HEK293 (cell line): ENCODE measurements at regions not wholly inside any gene's neighbourhood (a gene's known extent, or its start where the extent isn't known, plus 50 kb on each side); places are given as distances from the start of the nearest gene placed in this dataset.

ENCODE experiments used
- CTCF ChIA-PET: fragments of 350-600 bp; formaldehyde crosslinking; extraction: SDS; loops from one replicate; lab custom pipeline; 2021; ENCODE audit warnings: antibody characterized with exemption; lab: Yijun Ruan, JAX
- POLR2A ChIA-PET: fragments of 300-600 bp; formaldehyde crosslinking; extraction: SDS; loops from one replicate; lab custom pipeline; 2020; ENCODE audit warnings: antibody characterized with exemption, inconsistent platforms; lab: Yijun Ruan, JAX
- H3K27ac ChIP-seq: fragments of 200-500 bp; sonication (Bioruptor generic); 2 replicates; pipeline ENCODE4 v1.5.1; 2014; ENCODE audit warnings: low read depth, low read length, control low read depth, inconsistent platforms; ENCODE audit errors: extremely low read depth
- H3K36me3 ChIP-seq, 2 experiments: fragments of 200-500 bp in 1 of 2; sonication (Bioruptor generic) in 1 of 2; 1 replicate in 1 of 2; 2 replicates in 1 of 2; pipeline ENCODE4 v1.5.1; 2014 to 2017; ENCODE audit warnings: inconsistent platforms in 2 of 2, low read length in 2 of 2; ENCODE audit not compliant: control insufficient read depth in 2 of 2, insufficient read depth in 1 of 2
- H3K4me1 ChIP-seq: fragments of 200-500 bp; sonication (Bioruptor generic); 2 replicates; pipeline ENCODE4 v1.5.1; 2014; ENCODE audit warnings: mild to moderate bottlenecking, low read length, inconsistent platforms; ENCODE audit not compliant: control insufficient read depth, insufficient read depth
- H3K4me3 ChIP-seq: 2 replicates; pipeline ENCODE4 v1.5.1; 2011; ENCODE audit warnings: low read depth, mild to moderate bottlenecking, control low read depth, low read length, moderate library complexity
- H3K9me3 ChIP-seq: fragments of 200-500 bp; sonication (Bioruptor generic); 2 replicates; pipeline ENCODE4 v1.5.1; 2014; ENCODE audit warnings: low read depth, low read length, inconsistent platforms; ENCODE audit not compliant: control insufficient read depth, insufficient read depth
- ELK4 ChIP-seq: IDR thresholded peaks from 2 replicates; pipeline ENCODE4 v1.6.1; 2011; ENCODE audit warnings: mild to moderate bottlenecking, low read depth, low read length, borderline replicate concordance
- KLF16 ChIP-seq: fragments of 450-650 bp; formaldehyde crosslinking; IDR thresholded peaks from 2 replicates; pipeline ENCODE4 v1.5.1; 2017; ENCODE audit warnings: missing biosample characterization, missing genetic modification characterization
- KLF7 ChIP-seq: fragments of 450-650 bp; formaldehyde crosslinking; IDR thresholded peaks from 2 replicates; pipeline ENCODE4 v1.5.1; 2016; ENCODE audit warnings: missing biosample characterization, missing genetic modification characterization, borderline replicate concordance
- MYNN ChIP-seq: fragments of 450-650 bp; formaldehyde crosslinking; IDR thresholded peaks from 2 replicates; pipeline ENCODE4 v1.5.1; 2016; ENCODE audit warnings: missing biosample characterization, missing genetic modification characterization, borderline replicate concordance
- OSR2 ChIP-seq: fragments of 450-650 bp; formaldehyde crosslinking; IDR thresholded peaks from 2 replicates; pipeline ENCODE4 v1.5.1; 2016; ENCODE audit warnings: missing biosample characterization, missing genetic modification characterization
- SETDB1 ChIP-seq: IDR thresholded peaks from one replicate; pipeline ENCODE4 v1.6.1; 2017; ENCODE audit warnings: mild to moderate bottlenecking, low read length, moderate library complexity, mixed read lengths; ENCODE audit not compliant: insufficient read length
- ZBTB1 ChIP-seq: fragments of 450-650 bp; formaldehyde crosslinking; IDR thresholded peaks from 2 replicates; pipeline ENCODE4 v1.5.1; 2016; ENCODE audit warnings: missing biosample characterization, missing genetic modification characterization
- ZNF146 ChIP-seq: fragments of 450-650 bp; formaldehyde crosslinking; IDR thresholded peaks from 2 replicates; pipeline ENCODE4 v1.5.1; 2016; ENCODE audit warnings: missing biosample characterization, missing genetic modification characterization
- ZNF155 ChIP-seq: fragments of 450-650 bp; formaldehyde crosslinking; IDR thresholded peaks from 2 replicates; pipeline ENCODE4 v1.5.1; 2016; ENCODE audit warnings: missing biosample characterization, missing genetic modification characterization
- ZNF354C ChIP-seq: fragments of 450-650 bp; formaldehyde crosslinking; IDR thresholded peaks from 2 replicates; pipeline ENCODE4 v1.5.1; 2016; ENCODE audit warnings: missing biosample characterization, missing genetic modification characterization, low read depth, borderline replicate concordance
- ZNF37A ChIP-seq: fragments of 450-650 bp; IDR thresholded peaks from 2 replicates; pipeline ENCODE4 v1.5.1; 2018; ENCODE audit warnings: missing biosample characterization, missing genetic modification characterization
- ZNF530 ChIP-seq: fragments of 450-650 bp; formaldehyde crosslinking; IDR thresholded peaks from 2 replicates; pipeline ENCODE4 v1.5.1; 2016; ENCODE audit warnings: low read depth, missing biosample characterization, missing genetic modification characterization
- ZNF555 ChIP-seq: fragments of 450-650 bp; formaldehyde crosslinking; conservative IDR thresholded peaks from 2 replicates; pipeline ENCODE4 v1.5.1; 2017; ENCODE audit warnings: missing biosample characterization, mild to moderate bottlenecking, missing genetic modification characterization, inconsistent platforms
- ZNF571 ChIP-seq: fragments of 450-650 bp; formaldehyde crosslinking; IDR thresholded peaks from 2 replicates; pipeline ENCODE4 v1.5.0; 2017; ENCODE audit warnings: missing biosample characterization, missing genetic modification characterization
- ZNF580 ChIP-seq: fragments of 450-650 bp; formaldehyde crosslinking; IDR thresholded peaks from 2 replicates; pipeline ENCODE4 v1.5.1; 2016; ENCODE audit warnings: missing biosample characterization, missing genetic modification characterization
- ZNF600 ChIP-seq: fragments of 450-650 bp; formaldehyde crosslinking; IDR thresholded peaks from 2 replicates; pipeline ENCODE4 v1.5.1; 2016; ENCODE audit warnings: missing biosample characterization, missing genetic modification characterization
- ZNF660 ChIP-seq: fragments of 450-650 bp; IDR thresholded peaks from 2 replicates; pipeline ENCODE4 v1.5.1; 2018; ENCODE audit warnings: missing biosample characterization, mild to moderate bottlenecking, missing genetic modification characterization
- ZNF664 ChIP-seq: fragments of 450-650 bp; formaldehyde crosslinking; IDR thresholded peaks from 2 replicates; pipeline ENCODE4 v1.5.1; 2016; ENCODE audit warnings: missing biosample characterization, missing genetic modification characterization
- ZNF707 ChIP-seq: fragments of 450-650 bp; formaldehyde crosslinking; IDR thresholded peaks from 2 replicates; pipeline ENCODE4 v1.5.1; 2016; ENCODE audit warnings: missing biosample characterization, missing genetic modification characterization
- ZNF785 ChIP-seq: fragments of 450-650 bp; formaldehyde crosslinking; IDR thresholded peaks from 2 replicates; pipeline ENCODE4 v1.5.1; 2016; ENCODE audit warnings: missing biosample characterization, missing genetic modification characterization
- ZNF791 ChIP-seq: fragments of 450-650 bp; formaldehyde crosslinking; IDR thresholded peaks from 2 replicates; pipeline ENCODE4 v1.5.1; 2016; ENCODE audit warnings: missing biosample characterization, missing genetic modification characterization
- ZSCAN16 ChIP-seq: fragments of 450-650 bp; formaldehyde crosslinking; IDR thresholded peaks from 2 replicates; pipeline ENCODE4 v1.5.1; 2016; ENCODE audit warnings: missing biosample characterization, missing genetic modification characterization
- ZSCAN23 ChIP-seq: fragments of 450-650 bp; formaldehyde crosslinking; IDR thresholded peaks from 2 replicates; pipeline ENCODE4 v1.5.1; 2016; ENCODE audit warnings: missing biosample characterization, missing genetic modification characterization
- TF ChIP-seq, protein P1 (sequence below): fragments of 450-650 bp; formaldehyde crosslinking; IDR thresholded peaks from 2 replicates; pipeline ENCODE4 v1.5.1; 2016; ENCODE audit warnings: missing biosample characterization, missing genetic modification characterization
- TF ChIP-seq, protein P2 (sequence below): fragments of 450-650 bp; IDR thresholded peaks from 2 replicates; pipeline ENCODE4 v1.5.1; 2018; ENCODE audit warnings: missing biosample characterization, mild to moderate bottlenecking, missing genetic modification characterization
- TF ChIP-seq, protein P3 (sequence below): fragments of 450-650 bp; formaldehyde crosslinking; IDR thresholded peaks from 2 replicates; pipeline ENCODE4 v1.5.1; 2016; ENCODE audit warnings: missing biosample characterization, missing genetic modification characterization

DNA sequence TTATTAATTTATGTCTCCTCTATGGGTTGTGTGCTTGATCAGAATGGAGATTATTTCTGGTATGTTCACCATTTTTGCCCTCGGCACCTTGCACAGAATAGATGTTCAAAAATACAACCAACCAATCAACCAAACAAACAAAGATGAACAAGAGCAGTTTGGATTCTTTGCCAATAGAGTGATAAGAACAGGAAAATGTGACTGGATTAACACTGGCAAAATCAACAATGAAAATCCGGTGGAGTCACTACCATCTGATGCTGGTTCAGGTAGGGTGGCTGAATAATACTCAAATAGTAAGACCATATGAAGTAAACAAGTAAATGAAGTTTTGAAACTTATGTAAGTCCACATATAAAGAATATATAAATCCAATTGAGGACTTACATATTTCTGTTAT is 685.0 kb upstream of the EPHA5 start (continued):
- TF ChIP-seq, protein P1, sequence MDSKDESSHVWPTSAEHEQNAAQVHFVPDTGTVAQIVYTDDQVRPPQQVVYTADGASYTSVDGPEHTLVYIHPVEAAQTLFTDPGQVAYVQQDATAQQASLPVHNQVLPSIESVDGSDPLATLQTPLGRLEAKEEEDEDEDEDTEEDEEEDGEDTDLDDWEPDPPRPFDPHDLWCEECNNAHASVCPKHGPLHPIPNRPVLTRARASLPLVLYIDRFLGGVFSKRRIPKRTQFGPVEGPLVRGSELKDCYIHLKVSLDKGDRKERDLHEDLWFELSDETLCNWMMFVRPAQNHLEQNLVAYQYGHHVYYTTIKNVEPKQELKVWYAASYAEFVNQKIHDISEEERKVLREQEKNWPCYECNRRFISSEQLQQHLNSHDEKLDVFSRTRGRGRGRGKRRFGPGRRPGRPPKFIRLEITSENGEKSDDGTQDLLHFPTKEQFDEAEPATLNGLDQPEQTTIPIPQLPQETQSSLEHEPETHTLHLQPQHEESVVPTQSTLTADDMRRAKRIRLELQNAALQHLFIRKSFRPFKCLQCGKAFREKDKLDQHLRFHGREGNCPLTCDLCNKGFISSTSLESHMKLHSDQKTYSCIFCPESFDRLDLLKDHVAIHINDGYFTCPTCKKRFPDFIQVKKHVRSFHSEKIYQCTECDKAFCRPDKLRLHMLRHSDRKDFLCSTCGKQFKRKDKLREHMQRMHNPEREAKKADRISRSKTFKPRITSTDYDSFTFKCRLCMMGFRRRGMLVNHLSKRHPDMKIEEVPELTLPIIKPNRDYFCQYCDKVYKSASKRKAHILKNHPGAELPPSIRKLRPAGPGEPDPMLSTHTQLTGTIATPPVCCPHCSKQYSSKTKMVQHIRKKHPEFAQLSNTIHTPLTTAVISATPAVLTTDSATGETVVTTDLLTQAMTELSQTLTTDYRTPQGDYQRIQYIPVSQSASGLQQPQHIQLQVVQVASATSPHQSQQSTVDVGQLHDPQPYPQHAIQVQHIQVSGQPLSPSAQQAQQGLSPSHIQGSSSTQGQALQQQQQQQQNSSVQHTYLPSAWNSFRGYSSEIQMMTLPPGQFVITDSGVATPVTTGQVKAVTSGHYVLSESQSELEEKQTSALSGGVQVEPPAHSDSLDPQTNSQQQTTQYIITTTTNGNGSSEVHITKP (tag by site-specific recombination) = no peak
- TF ChIP-seq ZNF707 (tag by site-specific recombination) (no peak), ZSCAN23 (no peak), ZNF530 (no peak), KLF16 (tag by site-specific recombination) (no peak), ZNF664 (tag by site-specific recombination) (no peak), ZNF785 (tag by site-specific recombination) (no peak), ZNF354C (tag by site-specific recombination) (no peak), ZNF155 (no peak)
- TF ChIP-seq, protein P2, sequence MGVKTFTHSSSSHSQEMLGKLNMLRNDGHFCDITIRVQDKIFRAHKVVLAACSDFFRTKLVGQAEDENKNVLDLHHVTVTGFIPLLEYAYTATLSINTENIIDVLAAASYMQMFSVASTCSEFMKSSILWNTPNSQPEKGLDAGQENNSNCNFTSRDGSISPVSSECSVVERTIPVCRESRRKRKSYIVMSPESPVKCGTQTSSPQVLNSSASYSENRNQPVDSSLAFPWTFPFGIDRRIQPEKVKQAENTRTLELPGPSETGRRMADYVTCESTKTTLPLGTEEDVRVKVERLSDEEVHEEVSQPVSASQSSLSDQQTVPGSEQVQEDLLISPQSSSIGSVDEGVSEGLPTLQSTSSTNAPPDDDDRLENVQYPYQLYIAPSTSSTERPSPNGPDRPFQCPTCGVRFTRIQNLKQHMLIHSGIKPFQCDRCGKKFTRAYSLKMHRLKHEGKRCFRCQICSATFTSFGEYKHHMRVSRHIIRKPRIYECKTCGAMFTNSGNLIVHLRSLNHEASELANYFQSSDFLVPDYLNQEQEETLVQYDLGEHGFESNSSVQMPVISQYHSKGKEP (tag by site-specific recombination) = no peak

DNA sequence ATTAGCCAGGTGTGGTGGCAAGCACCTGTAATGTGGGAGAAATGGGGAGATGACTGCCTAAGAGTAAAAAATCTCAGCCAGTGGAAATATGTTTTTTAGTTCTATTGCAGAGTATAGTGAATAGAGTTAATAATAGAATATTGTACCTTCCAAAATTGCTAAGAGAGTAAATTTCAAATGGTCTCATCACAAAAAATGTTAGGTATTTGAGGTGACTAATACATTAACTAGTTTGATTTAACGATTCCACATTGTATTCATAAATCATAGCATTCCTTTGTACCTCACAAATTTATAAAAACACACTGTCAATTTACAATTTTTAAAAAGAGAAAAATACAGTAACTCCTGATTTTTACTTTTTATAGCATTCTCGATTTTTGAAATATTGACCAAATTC is 681.5 kb upstream of the EPHA5 start:
- ChIA-PET CTCF (no interaction called here), POLR2A (no interaction called here)
- H3K27ac ChIP-seq = no peak overlapping the region
- H3K36me3 ChIP-seq = no peaks in the 10 kb centered on the region
- no peaks in the 10 kb centered on the region for H3K9me3 ChIP-seq
- H3K4me3 ChIP-seq = no peak overlapping the region
- TF ChIP-seq ZNF580 (tag by site-specific recombination) = no peak
- no peak for TF ChIP-seq ZBTB1 (tag by site-specific recombination)
- no peaks in the 10 kb centered on the region for H3K4me1 ChIP-seq

DNA sequence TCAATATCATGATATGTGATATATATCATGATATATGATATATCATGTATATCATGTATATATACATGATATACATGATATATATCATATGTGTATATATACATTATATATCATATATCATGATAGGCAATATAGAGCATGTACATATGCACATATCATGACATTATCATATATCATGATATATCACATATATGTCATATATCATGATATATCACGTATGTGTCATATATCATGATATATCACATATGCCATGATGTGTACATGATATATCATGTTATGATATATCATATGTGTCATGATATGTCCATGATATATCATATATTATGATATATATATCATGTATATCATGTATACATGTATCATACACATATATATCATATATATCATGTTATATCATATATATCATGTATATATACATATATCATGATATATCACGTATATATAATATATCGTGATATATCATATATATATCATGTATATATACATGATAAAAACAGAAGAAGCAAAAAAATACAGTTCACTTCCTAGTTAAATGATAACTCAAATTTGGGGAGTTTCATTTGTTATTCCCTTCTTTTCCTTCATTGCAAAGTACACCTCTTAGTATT is 670.1 kb upstream of the EPHA5 start:
- ChIA-PET CTCF (no interaction called here), POLR2A (no interaction called here)
- no peak for TF ChIP-seq ZNF600 (tag by site-specific recombination)
- TF ChIP-seq ZSCAN16 (tag by site-specific recombination) = no peak
- TF ChIP-seq ZNF791 (tag by site-specific recombination) = no peak
- TF ChIP-seq ZNF555 = no peak
- no peak for TF ChIP-seq KLF7
- TF ChIP-seq MYNN = no peak
- TF ChIP-seq ZNF146 (tag by site-specific recombination) = no peak
- TF ChIP-seq ELK4 = no peak
- no peak for TF ChIP-seq ZNF660
- TF ChIP-seq, protein P3, sequence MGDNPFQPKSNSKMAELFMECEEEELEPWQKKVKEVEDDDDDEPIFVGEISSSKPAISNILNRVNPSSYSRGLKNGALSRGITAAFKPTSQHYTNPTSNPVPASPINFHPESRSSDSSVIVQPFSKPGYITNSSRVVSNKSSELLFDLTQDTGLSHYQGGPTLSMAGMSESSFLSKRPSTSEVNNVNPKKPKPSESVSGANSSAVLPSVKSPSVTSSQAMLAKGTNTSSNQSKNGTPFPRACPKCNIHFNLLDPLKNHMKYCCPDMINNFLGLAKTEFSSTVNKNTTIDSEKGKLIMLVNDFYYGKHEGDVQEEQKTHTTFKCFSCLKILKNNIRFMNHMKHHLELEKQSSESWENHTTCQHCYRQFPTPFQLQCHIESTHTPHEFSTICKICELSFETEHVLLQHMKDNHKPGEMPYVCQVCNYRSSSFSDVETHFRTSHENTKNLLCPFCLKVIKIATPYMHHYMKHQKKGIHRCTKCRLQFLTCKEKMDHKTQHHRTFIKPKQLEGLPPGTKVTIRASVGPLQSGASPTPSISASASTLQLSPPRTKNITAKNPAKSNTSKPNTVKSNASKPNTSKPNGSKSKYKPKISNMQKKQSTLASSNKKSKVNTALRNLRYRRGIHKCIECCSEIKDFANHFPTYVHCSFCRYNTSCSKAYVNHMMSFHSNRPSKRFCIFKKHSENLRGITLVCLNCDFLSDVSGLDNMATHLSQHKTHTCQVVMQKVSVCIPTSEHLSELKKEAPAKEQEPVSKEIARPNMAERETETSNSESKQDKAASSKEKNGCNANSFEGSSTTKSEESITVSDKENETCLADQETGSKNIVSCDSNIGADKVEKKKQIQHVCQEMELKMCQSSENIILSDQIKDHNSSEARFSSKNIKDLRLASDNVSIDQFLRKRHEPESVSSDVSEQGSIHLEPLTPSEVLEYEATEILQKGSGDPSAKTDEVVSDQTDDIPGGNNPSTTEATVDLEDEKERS = no peak
- no peak for TF ChIP-seq SETDB1
- no peak for TF ChIP-seq ZNF37A (tag by site-specific recombination)
- TF ChIP-seq ZNF571 (tag by site-specific recombination) = no peak
- no peak for TF ChIP-seq OSR2 (tag by site-specific recombination)

More for the DNA sequence above, 670.1 kb upstream of the EPHA5 start:
- no peak overlapping the region for H3K27ac ChIP-seq
- no peaks in the 10 kb centered on the region for H3K9me3 ChIP-seq
- H3K36me3 ChIP-seq = no peaks in the 10 kb centered on the region
- no peaks in the 10 kb centered on the region for H3K4me1 ChIP-seq
- H3K4me3 ChIP-seq = no peak overlapping the region
